Inferior parietal cortex (tissue), 1 donor: ENCODE measurements at regions not wholly inside any gene's neighbourhood (a gene's known extent, or its start where the extent isn't known, plus 50 kb on each side); places are given as distances from the start of the nearest gene placed in this dataset.
"Not testable (repeated sequence)": the region's sequence is repeated elsewhere in the genome, so short reads cannot be mapped to it uniquely, and the experiment has no call there.

ENCODE experiments used
- DNase-seq: peaks from one replicate; pipeline ENCODE4 v3.0.0-alpha.2; 2016; ENCODE audit errors: extremely low spot score

GRCh38 chr20:2203436-2203835 lies 92.4 kb upstream of the TGM3 start:
- no peak for DNase-seq

GRCh38 chr20:2204021-2204420 lies 91.8 kb upstream of the TGM3 start:
- DNase-seq: no peak

DNA sequence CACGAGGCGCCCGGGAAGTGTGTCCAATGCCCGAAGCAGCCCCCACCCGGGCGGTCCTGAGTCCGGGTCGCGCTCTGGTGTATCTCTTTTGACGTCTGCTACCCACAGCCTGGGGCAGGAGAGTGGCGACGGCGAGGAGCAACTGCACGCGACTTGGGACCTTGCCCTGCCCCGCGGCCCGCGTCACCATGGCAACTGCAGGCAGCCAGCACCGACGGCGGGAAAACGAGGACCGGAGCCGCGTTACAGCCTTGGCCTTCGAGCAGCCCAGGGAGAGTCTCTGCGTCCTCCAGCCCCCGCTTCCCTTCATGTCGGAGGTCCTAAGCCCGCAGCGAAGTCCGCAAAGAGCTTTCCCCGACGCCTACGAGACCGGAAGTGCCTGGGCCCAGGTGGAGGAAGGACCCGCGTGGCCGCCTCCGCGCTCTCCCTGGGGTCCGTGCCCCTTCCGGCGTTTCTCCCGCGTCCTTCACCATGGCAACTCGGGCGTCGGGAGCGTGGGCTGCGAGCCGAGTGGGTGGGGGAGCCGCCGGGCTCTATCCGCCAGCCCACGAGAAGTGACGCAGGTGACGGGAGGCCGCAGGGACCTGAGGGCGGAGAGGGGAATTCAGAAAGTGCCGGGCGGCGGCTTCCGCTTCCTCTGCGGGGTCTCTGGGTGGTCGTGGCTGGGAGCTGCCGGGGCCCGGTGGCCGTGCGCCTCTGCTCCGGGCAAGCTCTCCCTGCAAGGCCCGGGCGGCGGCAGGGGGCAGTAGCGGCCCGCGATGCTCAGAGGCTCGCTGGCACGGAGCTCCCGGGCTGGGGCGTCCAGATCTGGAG lies 88.6 kb upstream of the TGM3 start:
- DNase-seq: peak; percentile 56

- no peak for DNase-seq
These were observed 88.1 kb upstream of the TGM3 start for GRCh38 chr20:2207770-2208097.

GRCh38 chr20:2208897-2209296 lies 86.9 kb upstream of the TGM3 start:
- no peak for DNase-seq

DNA sequence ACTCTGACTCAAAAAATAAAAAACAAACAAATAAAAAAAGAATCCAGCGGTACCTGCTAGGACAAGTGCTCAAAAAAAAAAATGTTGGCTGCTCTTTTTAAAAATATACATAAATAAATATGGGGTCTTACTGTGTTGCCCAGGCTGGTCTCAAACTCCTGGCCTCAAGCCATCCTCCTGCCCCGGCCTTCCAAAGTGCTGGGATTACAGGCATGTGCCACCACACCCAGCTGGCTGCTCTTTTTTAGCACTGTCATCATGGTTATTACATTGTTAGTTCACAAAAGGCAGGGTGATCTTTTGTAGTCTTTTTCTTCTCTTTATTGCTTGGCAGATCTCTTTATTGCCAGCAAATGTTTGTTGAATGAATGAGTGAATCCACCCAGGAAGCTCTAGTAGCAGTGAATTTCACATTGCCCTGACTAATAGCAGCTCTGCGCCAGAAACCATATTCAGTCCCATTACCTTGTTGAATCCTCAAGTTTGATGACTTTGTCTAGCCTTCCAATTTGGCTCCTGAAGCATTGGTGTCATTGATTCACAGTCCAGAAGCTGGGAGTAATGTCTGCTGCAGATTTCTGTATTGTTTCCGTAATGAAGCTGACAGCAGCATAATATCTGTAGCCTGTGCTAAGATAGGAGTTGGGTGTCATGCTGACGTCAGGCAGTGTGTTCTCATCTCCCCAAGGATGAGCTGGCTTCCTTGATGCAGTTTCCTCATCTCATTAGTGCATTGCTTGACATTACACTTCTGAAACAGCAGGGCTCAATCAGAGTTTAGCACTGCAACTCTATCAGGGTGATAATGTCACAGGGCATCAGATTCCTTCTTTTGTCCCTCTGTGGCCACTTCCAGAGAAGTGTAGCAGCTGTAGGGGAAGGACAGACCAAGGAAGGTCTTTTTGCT lies 84.9 kb upstream of the TGM3 start:
- DNase-seq: no peak

DNA sequence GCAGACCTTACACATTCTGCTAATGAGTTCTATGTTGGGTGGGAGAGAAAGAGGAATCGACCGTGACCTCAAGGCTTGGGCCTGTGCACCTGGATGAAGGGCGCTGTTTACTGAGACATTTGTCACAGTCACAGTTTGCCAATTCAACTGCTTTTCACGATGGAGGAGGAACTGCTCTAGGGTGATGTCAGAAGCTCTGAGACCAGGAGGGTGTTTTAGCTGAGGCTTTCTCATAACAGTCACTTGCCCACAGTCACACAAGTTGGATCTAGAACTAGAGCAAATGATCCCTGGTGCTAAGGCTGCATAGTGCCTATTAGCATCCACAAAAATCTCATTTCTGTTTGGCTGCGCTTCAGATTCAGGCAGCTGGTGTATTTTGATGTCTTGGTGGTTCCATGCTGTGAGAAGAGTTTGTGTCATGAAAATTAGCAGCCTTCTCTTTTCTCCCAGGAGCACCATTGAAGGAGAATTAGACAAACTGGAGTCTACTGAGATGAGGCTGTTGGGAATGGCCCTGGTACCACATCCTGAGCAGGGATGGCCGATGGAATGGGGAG lies 83.3 kb upstream of the TGM3 start:
- DNase-seq: no peak

DNA sequence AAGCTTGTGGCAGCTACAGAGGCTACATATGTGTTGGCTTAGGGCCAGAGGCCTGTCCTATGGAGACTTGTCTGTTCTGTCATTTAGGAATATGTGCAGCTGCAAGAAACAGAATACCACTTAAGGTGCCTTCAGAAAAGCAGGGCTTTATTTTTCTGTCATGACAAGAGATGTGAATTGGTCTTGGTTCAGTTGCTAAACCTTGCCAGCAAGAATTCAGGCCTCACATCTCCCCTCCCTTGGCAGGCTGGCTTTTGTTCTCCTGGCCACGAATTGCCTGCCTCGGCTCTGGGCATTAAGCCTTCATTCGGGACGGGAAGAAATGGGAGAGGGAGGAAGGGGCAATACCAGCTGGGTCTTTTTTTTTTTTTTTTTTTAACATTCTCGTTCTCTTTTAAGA lies 82.4 kb upstream of the TGM3 start:
- no peak for DNase-seq

DNA sequence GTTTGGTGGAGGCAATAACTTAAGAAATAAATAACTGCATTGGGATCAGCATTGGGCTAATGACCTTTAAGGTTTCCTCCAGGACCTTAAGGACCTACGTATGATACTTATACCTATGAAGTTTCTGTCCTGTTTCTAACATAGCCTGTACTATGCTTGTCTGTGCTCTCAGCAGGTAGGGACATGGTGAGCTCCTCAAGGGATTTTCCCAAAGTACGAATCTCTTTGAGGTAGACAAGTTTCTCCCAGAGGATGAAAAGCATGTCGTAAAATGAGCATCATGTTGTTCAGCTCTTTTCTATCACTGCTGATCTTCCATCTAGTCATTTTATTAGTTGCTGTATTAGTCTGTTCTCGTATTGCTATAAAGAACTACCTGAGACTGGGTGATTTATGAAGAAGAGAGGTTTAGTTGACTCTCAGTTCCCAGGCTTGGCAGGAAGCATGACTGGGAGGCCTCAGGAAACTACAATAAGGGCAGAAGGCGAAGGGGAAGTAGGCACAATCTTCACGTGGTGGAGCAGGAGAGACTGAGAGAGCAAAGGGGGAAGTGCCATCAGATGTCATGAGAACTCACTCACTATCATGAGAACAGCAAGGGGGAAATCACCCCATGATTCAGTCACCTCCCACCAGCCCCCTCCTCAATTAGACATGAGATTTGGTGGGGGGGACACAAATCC lies 77.8 kb upstream of the TGM3 start:
- DNase-seq: no peak

DNA sequence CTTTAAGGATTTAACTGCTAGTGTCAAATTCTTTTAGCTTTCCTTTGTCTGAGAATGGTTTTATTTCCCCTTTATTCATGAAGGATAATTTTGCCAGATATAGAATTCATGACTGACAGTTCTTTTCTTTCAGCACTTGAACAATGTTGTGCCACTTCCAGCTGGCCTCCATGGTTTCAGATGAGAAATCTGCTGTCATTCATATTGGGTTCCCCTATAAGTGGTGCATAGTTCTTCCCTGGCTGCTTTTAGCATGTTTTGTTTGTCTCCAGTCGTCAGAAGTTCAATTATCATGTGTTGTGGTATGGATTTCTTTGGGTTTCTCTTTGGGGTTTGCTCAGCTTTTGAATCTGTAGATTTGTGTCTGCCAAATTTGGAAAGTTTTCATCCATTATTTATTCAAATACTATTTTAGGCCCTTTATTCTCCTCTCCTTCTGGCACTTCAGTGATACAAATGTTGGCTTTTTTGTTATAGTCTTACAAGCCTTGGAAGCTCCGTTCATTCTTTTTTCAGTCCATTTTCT lies 76.3 kb upstream of the TGM3 start:
- no peak for DNase-seq

GRCh38 chr20:2220298-2220697 lies 75.5 kb upstream of the TGM3 start:
- no peak for DNase-seq

GRCh38 chr20:2221921-2222320 lies 73.9 kb upstream of the TGM3 start:
- no peak for DNase-seq

GRCh38 chr20:2223558-2224367 lies 72.0 kb upstream of the TGM3 start:
- DNase-seq: no peak

GRCh38 chr20:2224368-2224639 lies 71.5 kb upstream of the TGM3 start:
- DNase-seq: no peak

DNA sequence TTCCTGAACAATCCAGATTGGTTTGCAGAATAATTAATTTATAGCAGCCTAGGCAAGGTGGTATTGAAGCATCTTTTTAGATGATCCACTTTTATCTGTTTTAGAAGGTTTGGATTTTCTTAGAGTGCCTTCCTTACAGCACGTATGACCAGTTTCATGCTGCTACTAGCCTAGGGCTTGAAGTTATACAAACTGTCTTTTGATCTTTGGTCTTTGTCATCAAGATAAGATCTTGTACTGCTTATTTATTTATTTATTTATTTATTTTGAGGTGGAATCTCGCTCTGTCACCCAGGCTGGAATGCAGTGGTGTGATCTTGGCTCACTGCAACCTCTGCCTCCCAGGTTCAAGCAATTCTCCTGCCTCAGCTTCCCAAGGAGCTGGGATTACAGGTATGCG lies 68.5 kb upstream of the TGM3 start:
- DNase-seq: not testable (repeated sequence)

GRCh38 chr20:2227861-2228260 lies 67.9 kb upstream of the TGM3 start:
- DNase-seq: no peak

DNA sequence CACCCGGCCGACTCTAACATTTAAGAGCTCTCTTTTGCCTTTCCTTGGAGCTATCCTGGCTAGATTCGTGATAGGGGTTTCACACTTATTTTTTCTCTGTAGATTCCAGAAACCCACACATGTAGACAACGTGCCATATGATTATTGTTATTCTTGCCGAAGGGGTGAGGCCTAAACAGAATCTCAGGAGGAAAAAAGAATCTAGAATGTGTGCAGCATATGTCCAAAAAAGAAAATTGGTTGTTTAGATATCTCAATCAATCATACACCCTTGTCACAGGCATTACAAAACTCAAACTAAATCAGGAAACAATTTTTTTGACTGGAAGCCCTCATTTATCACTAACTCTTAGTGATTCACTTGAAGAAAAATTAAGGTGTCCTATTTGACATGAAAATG lies 66.9 kb upstream of the TGM3 start:
- DNase-seq: no peak

GRCh38 chr20:2230726-2231488 lies 64.9 kb upstream of the TGM3 start:
- DNase-seq: no peak

DNA sequence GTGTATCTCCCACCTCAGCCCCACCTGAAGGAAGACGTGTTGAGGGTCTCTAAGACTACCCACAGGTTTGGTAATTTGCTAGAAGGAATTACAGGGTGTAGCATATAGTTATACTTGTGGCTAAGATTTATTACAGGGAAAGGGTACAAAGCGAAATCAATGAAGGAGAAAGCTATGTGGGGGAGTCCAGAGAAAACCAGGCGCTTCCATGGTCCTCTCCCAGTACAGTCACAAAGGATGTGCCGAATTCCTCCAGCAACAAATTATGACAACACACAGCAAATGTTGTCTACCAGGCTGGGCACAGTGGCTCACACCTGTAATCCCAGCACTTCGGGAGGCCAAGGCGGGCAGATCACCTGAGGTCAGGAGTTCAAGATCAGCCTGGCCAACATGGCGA lies 64.1 kb upstream of the TGM3 start:
- DNase-seq: no peak

GRCh38 chr20:2234598-2235191 lies 61.1 kb upstream of the TGM3 start:
- peak; percentile 30 for DNase-seq
